ENCODE measurements at regions not wholly inside any gene's neighbourhood (a gene's known extent, or its start where the extent isn't known, plus 50 kb on each side); places are given as distances from the start of the nearest gene placed in this dataset.
"Not testable (repeated sequence)": the region's sequence is repeated elsewhere in the genome, so short reads cannot be mapped to it uniquely, and the experiment has no call there.

DNA sequence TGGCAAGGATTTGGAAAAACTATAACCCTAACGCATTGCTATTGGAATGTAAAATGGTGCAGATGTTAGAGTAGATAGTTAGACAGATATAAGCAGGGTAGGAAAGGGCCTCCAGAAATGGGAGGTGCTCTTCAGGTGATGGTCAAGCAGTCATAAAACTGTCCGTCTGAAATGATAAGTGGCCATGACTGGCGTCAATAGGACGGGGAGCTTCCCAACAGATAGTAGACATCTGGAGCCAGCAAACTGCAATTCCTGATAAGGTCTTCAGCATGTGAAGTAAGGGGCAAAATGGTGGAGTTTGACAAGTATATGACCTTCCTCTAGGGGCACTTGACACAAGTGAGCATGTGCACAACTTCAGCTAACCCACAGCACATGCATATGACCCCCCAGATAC, 250.4 kb downstream of the MAGEB5 start:
- Mint-ChIP-seq H3K27ac (no peak overlapping the region), H3K27me3 (no peaks in the 10 kb centered on the region), H3K36me3 (ENCODE audit: low read depth) (no peaks in the 10 kb centered on the region), H3K4me1 (no peaks in the 10 kb centered on the region), H3K9me3 (no peaks in the 10 kb centered on the region), H3K4me3 (no peak overlapping the region)
- POLR2A ChIA-PET: no interaction called here
- CTCF ChIA-PET: no interaction called here
- no peak for DNase-seq

DNA sequence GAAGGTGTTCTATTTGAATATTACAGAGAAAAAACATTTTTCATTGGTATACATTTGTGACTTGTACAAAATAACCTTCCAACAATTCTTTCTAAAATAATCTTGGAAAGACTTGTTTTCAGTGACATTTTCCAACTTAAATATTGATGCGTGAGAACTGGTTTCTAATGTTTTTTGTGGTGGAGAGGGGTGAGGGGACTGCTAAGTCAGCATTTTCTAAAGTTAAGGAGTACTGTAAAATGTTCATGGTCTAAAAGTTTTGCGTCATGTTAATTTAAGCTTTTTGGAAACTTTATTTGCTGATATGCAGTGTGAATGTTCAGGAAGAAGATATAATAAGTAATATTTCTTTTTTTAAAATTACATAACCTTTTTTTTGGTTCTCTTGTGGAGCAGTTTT, 229.3 kb downstream of the MAGEB5 start:
- no peak overlapping the region for H3K4me3 Mint-ChIP-seq
- H3K36me3 Mint-ChIP-seq (ENCODE audit: low read depth): no peaks in the 10 kb centered on the region
- ChIA-PET CTCF (no interaction called here), POLR2A (no interaction called here)
- H3K27me3 Mint-ChIP-seq: no peaks in the 10 kb centered on the region
- peaks cover 2% of the 10 kb centered on the region for H3K9me3 Mint-ChIP-seq
- H3K4me1 Mint-ChIP-seq: no peaks in the 10 kb centered on the region
- no peak overlapping the region for H3K27ac Mint-ChIP-seq
- no peak for DNase-seq

DNA sequence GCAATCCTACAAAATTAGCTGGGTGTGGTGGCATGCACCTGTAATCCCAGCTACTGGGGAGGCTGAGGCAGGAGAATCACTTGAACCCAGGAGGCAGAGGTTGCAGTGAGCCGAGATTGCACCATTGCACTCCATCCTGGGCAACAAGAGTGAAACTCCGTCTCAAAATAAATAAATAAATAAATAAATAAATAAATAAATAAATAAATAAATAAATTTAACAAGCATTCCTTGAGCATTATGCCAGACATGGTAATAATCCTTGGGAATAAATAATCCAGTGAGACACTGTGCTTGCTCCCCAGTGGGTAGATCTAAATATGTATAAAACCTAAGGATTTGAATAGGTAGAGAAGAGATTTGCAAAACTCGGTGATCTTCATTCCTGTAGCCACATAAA, 228.4 kb downstream of the MAGEB5 start:
- H3K27me3 Mint-ChIP-seq; H3K4me1 Mint-ChIP-seq; H3K9me3 Mint-ChIP-seq; H3K4me3 Mint-ChIP-seq; DNase-seq; POLR2A ChIA-PET; H3K36me3 Mint-ChIP-seq (ENCODE audit: low read depth); H3K27ac Mint-ChIP-seq; CTCF ChIA-PET: not testable (repeated sequence)

DNA sequence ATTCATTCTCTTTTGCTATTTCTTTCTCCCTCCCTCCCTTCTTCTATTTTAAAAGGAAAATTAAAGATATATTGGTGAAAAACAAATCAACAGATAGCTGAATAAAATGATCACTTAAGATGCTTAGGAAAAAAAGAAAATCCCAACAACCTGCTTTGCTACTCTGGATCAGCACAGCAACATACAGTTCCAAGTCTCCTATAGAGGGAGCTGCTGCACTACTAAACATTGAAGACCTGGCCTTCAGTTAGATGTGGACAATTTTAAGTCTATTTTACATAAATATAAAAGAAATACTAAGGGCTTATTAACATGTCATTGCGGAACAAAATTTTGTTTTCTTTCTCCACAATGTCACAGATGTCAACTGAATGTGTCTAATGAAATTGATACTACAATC, 226.4 kb downstream of the MAGEB5 start:
- no peak overlapping the region for H3K27ac Mint-ChIP-seq
- H3K4me3 Mint-ChIP-seq: no peak overlapping the region
- H3K36me3 Mint-ChIP-seq (ENCODE audit: low read depth): no peaks in the 10 kb centered on the region
- no peak for DNase-seq
- CTCF ChIA-PET: no interaction called here
- POLR2A ChIA-PET: no interaction called here
- H3K4me1 Mint-ChIP-seq: no peaks in the 10 kb centered on the region
- no peaks in the 10 kb centered on the region for H3K27me3 Mint-ChIP-seq
- no peaks in the 10 kb centered on the region for H3K9me3 Mint-ChIP-seq

DNA sequence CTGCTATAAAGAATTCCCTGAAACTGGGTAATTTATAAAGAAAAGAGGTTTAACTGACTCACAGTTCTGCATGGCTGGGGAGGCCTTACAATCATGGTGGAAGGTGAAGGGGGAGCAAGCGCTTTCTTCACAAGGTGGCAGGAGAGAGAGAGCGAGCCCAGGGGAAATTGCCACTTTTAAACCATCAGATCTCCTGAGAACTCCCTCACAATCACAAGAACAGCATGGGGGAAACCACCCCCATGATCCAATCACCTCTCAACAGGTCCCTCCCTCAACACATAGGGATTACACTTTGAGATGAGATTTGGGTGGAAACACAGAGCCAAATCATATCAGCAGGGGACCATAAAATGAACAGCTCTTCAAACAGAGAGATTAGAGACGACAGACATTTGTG, 198.6 kb downstream of the MAGEB5 start:
- no peaks in the 10 kb centered on the region for H3K36me3 Mint-ChIP-seq (ENCODE audit: low read depth)
- no peaks in the 10 kb centered on the region for H3K27me3 Mint-ChIP-seq

DNA sequence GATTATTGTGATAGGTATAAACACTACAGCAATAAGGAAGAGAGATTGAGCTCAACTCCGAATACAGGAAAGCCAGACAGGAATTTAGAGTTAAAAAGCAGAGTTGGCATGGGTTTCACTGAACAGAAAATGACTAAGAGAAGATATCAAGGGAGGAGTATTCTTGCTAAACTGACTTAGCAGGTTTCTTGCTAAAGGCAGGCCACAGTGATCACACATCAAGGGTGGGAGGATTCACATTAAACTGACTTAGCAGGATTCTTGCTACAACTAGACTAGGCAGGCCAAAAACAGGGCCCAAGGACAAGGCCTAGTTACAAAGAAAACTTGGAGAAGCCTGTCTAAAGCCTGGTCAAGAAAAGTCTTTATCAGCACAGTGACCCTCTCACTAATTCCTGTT, 195.1 kb downstream of the MAGEB5 start:
- Mint-ChIP-seq H3K9me3 (peaks cover 2% of the 10 kb centered on the region), H3K27ac (no peak overlapping the region), H3K4me1 (no peaks in the 10 kb centered on the region), H3K36me3 (ENCODE audit: low read depth) (no peaks in the 10 kb centered on the region), H3K27me3 (no peaks in the 10 kb centered on the region), H3K4me3 (no peak overlapping the region)
- ChIA-PET POLR2A (no interaction called here), CTCF (no interaction called here)
- no peak for DNase-seq

More for the DNA sequence above, 198.6 kb downstream of the MAGEB5 start:
- no peak overlapping the region for H3K4me3 Mint-ChIP-seq
- ChIA-PET POLR2A (no interaction called here), CTCF (no interaction called here)
- peaks cover 2% of the 10 kb centered on the region for H3K9me3 Mint-ChIP-seq
- H3K4me1 Mint-ChIP-seq: no peaks in the 10 kb centered on the region
- H3K27ac Mint-ChIP-seq: no peak overlapping the region
- DNase-seq: no peak

DNA sequence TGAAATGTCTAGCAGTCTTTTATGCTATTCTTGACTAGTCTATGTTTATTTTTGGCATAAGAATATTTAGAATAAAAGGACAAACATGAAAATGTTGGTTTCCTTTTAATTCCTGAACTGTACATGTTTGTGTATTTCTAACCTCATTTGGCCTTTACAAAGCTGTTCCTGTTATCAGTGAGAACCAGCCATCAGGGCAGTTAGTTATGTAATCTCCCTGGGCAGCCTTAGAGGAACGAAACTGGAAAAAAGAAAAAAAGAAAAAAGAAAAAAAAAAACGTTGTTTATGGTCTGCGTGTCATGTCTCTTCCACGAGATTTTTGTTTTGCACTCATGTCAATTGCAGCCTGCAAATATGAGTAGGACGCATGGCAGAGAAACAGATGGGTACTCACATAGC, 193.7 kb downstream of the MAGEB5 start:
- no peaks in the 10 kb centered on the region for H3K36me3 Mint-ChIP-seq (ENCODE audit: low read depth)
- POLR2A ChIA-PET: no interaction called here
- H3K27ac Mint-ChIP-seq: no peak overlapping the region
- CTCF ChIA-PET: no interaction called here
- no peaks in the 10 kb centered on the region for H3K27me3 Mint-ChIP-seq
- no peaks in the 10 kb centered on the region for H3K4me1 Mint-ChIP-seq
- H3K9me3 Mint-ChIP-seq: peaks cover 6% of the 10 kb centered on the region
- H3K4me3 Mint-ChIP-seq: no peak overlapping the region
- no peak for DNase-seq

DNA sequence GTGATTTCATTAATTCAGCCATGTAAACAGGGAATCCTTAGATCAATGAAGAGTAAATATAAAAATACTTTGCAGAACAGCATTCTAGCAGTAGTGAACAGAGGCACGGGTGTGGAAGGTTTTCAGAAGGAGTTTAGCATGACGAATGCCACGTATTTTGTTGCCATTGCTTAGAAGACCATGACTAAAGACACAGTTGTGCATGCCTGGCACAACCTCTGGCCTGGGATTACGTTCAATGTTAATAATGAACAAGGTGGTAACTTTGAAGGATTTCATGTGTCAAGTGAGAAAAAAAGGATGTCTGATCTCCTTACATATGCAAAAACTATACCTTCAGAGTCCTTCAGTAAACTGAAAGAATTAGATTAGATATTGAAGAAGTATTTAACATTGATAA, 171.9 kb downstream of the MAGEB5 start:
- CTCF ChIA-PET: no interaction called here
- POLR2A ChIA-PET: no interaction called here
- H3K27me3 Mint-ChIP-seq: no peaks in the 10 kb centered on the region

DNA sequence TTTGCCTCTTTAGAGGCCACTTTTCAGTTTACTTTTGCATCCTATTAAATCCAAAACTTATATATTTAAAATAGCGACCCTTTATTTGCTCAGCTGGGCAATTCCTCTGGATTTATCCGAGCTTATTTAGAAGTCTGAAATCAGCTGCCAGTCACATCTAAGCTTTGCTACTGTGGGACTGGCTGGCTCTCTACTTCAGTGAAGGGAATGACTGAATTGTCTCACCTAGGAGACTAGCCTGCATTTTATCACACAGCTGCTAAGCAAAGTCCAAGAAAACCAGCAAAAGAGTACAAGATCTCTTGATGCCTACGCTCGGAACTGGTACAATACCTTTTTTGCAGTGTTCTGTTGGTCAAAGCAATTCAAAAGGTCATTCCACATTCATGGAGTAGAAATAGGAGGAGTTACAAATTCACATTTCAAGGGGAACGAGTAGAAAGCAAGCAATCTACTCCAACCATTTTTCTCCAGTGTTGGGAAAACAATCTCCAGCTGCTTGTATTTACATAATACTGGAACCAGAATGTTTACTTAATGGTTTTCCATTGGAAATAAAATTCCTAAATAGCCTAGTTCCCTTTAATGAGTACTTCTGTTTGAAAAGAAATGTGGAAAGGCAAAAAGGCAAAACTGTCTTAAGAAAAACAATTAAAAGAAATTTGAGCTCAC, 160.2 kb downstream of the MAGEB5 start:
- Mint-ChIP-seq H3K27me3 (no peaks in the 10 kb centered on the region), H3K27ac (no peak overlapping the region), H3K36me3 (ENCODE audit: low read depth) (no peaks in the 10 kb centered on the region), H3K4me1 (no peaks in the 10 kb centered on the region), H3K4me3 (no peak overlapping the region), H3K9me3 (no peaks in the 10 kb centered on the region)
- no peak for DNase-seq
- ChIA-PET POLR2A (no interaction called here), CTCF (no interaction called here)

More for the DNA sequence above, 171.9 kb downstream of the MAGEB5 start:
- no peak overlapping the region for H3K4me3 Mint-ChIP-seq
- DNase-seq: no peak
- H3K36me3 Mint-ChIP-seq (ENCODE audit: low read depth): no peaks in the 10 kb centered on the region
- H3K27ac Mint-ChIP-seq: no peak overlapping the region
- no peaks in the 10 kb centered on the region for H3K4me1 Mint-ChIP-seq
- peaks cover 2% of the 10 kb centered on the region for H3K9me3 Mint-ChIP-seq

DNA sequence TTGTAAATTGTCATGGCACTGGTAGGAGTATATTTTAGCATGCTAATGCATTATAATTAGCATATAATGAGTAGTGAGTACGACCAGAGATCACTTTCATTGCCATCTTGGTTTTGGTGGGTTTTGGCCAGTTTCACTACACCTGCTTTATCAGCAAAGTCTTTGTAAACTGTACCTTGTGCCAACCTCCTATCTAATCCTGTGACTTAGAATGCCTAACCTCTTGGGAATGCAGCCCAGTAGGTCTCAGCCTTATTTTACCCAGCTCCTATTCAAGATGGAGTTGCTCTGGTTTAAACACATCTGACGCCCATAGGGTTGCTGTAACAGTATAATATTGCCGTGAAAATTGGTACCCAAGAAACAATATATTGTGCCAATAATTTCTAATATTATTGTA, 159.4 kb downstream of the MAGEB5 start:
- CTCF ChIA-PET: no interaction called here
- H3K36me3 Mint-ChIP-seq (ENCODE audit: low read depth): no peaks in the 10 kb centered on the region
- DNase-seq: no peak
- no peaks in the 10 kb centered on the region for H3K4me1 Mint-ChIP-seq
- POLR2A ChIA-PET: no interaction called here
- no peaks in the 10 kb centered on the region for H3K27me3 Mint-ChIP-seq
- no peaks in the 10 kb centered on the region for H3K9me3 Mint-ChIP-seq
- H3K27ac Mint-ChIP-seq: no peak overlapping the region
- no peak overlapping the region for H3K4me3 Mint-ChIP-seq

DNA sequence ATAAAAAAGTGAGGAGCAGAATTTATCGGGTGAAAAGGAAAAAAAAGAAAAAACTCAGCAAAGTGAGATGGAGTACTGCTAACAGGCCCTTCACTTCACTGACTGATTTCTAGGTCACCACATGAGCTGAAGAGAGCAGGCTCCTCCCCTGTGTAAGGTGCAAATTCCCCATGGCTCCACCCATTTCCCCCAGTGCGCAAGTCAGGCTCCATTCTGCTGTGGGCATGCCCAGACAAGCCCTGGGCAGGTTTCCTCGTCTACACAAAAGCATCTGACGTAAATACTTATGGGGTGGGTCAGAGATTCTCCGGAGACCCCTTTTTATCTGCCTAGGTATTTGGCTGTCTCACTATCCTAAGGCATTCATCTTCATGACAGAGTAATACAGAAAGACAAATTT, 157.9 kb downstream of the MAGEB5 start:
- no peak for DNase-seq
- Mint-ChIP-seq H3K36me3 (ENCODE audit: low read depth) (no peaks in the 10 kb centered on the region), H3K4me3 (no peak overlapping the region), H3K4me1 (no peaks in the 10 kb centered on the region), H3K27me3 (no peaks in the 10 kb centered on the region), H3K9me3 (no peaks in the 10 kb centered on the region), H3K27ac (no peak overlapping the region)
- POLR2A ChIA-PET: no interaction called here
- CTCF ChIA-PET: no interaction called here

DNA sequence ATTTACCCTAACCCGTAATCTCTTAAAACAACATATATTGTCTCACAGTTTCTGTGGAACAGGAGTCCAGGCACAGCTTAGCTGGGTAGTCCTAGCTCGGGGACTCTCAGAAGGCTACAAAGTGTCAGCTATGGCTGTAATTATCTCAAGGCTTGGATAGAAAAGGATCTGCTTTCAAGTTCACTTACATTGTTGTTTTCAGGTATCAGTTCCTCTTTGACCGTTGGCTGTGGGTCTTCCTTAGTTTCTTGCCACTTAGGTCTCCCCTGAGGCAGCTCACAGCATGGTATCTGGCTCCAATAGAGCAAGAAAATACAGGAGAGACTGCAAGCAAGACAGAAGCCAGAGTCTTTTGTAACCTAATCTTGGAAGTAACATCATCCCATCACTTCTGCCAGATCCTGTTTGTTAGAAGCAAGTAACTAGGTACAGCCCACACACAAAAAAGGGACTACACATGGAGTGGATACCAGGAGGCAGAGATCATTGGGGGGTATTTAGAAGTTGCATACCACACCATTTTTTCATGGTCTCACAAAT, 137.0 kb downstream of the MAGEB5 start:
- no peak overlapping the region for H3K4me3 Mint-ChIP-seq
- no peak for DNase-seq
- CTCF ChIA-PET: no interaction called here
- no peak overlapping the region for H3K27ac Mint-ChIP-seq
- no peaks in the 10 kb centered on the region for H3K9me3 Mint-ChIP-seq
- H3K4me1 Mint-ChIP-seq: no peaks in the 10 kb centered on the region
- no peaks in the 10 kb centered on the region for H3K36me3 Mint-ChIP-seq (ENCODE audit: low read depth)
- H3K27me3 Mint-ChIP-seq: no peaks in the 10 kb centered on the region
- POLR2A ChIA-PET: no interaction called here

DNA sequence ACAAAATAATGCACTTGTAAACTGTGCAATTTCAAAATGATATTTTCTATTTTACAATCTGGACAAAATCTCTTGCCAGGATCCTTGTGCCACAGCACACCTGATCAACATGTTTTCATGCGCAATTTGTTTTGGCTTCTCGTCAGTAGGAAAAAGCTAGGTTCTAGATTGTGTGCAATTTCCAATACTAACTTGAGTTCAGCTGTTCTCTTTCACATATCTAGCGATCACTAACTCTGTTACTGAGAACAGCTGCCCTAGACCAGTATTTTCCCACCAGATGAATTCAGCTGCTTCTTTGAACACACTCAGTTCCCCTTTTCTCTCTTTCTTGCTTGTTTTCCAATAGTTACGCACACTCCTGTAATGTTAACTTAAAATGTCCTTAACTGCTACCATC, 131.2 kb downstream of the MAGEB5 start:
- Mint-ChIP-seq H3K4me3 (no peak overlapping the region), H3K27ac (no peak overlapping the region), H3K9me3 (peaks cover 3% of the 10 kb centered on the region), H3K27me3 (no peaks in the 10 kb centered on the region), H3K4me1 (no peaks in the 10 kb centered on the region), H3K36me3 (ENCODE audit: low read depth) (no peaks in the 10 kb centered on the region)
- no peak for DNase-seq
- CTCF ChIA-PET: no interaction called here
- POLR2A ChIA-PET: no interaction called here

DNA sequence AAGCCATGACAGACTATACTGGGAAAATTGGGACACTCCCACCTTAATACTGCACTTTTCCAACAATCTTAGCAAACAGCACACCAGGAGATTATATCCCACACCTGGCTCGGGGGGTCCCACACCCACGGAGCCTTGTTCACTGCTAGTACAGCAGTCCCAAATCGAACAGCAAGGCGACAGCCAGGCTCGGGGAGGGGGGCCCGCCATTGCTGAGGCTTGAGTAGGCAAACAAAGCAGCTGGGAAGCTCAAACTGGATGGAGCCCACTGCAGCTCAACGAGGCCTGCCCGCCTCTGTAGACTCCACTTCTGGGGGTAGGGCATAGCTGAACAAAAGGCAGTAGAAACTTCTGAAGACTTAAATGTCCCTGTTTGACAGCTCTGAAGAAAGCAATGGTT, 118.3 kb downstream of the MAGEB5 start:
- H3K27me3 Mint-ChIP-seq: no peaks in the 10 kb centered on the region
- H3K4me1 Mint-ChIP-seq: no peaks in the 10 kb centered on the region
- no peak for DNase-seq
- CTCF ChIA-PET: no interaction called here
- H3K36me3 Mint-ChIP-seq (ENCODE audit: low read depth): no peaks in the 10 kb centered on the region
- H3K27ac Mint-ChIP-seq: no peak overlapping the region
- POLR2A ChIA-PET: no interaction called here
- H3K9me3 Mint-ChIP-seq: peaks cover 3% of the 10 kb centered on the region
- H3K4me3 Mint-ChIP-seq: no peak overlapping the region

Measured in activated CD4-positive, alpha-beta memory T cell treated with anti-CD3 and anti-CD28 coated beads, Interleukin-2, amount 10 ng/mL, durations not matched to agents 7 days and 5 days (primary cell).